HG02642 (cell line): ENCODE measurements at regions not wholly inside any gene's neighbourhood (a gene's known extent, or its start where the extent isn't known, plus 50 kb on each side); places are given as distances from the start of the nearest gene placed in this dataset.

ENCODE experiments used
- ATAC-seq: cut with Tn5 transposase; IDR thresholded peaks from one replicate; pipeline ENCODE4 v1.9.1; 2021; ENCODE audit warnings: mild to moderate bottlenecking; ENCODE audit not compliant: unreplicated experiment, poor library complexity

- no peak for ATAC-seq
These were observed 66.9 kb upstream of the SLIT3 start for GRCh38 chr5:169367861-169368260.

- no peak for ATAC-seq
These were observed 56.4 kb upstream of the SLIT3 start for GRCh38 chr5:169357291-169357690.

GRCh38 chr5:169356811-169357210, 55.9 kb upstream of the SLIT3 start:
- ATAC-seq = no peak

GRCh38 chr5:169356181-169356580, 55.2 kb upstream of the SLIT3 start:
- no peak for ATAC-seq

- no peak for ATAC-seq
These were observed 54.0 kb upstream of the SLIT3 start for GRCh38 chr5:169354921-169355320.

GRCh38 chr5:169354263-169354662, 53.3 kb upstream of the SLIT3 start:
- no peak for ATAC-seq

GRCh38 chr5:169352901-169353300, 52.0 kb upstream of the SLIT3 start:
- no peak for ATAC-seq

- no peak for ATAC-seq
These were observed 50.8 kb upstream of the SLIT3 start for GRCh38 chr5:169351721-169352120.

GRCh38 chr5:169350759-169351240, 49.9 kb upstream of the SLIT3 start:
- no peak for ATAC-seq
